SK-N-SH (cell line): ENCODE measurements at regions not wholly inside any gene's neighbourhood (a gene's known extent, or its start where the extent isn't known, plus 50 kb on each side); places are given as distances from the start of the nearest gene placed in this dataset.

Experiments
- CTCF ChIA-PET: fragments of 300-600, 350-600 bp; formaldehyde crosslinking; extraction: SDS; loops from one replicate; lab custom pipeline; 2021; lab: Yijun Ruan, JAX
- POLR2A ChIA-PET: fragments of 350-600 bp; sonication (Branson Sonifier 250); formaldehyde crosslinking; extraction: SDS; loops from one replicate; lab custom pipeline; 2020; ENCODE audit warnings: antibody characterized with exemption, inconsistent platforms; lab: Yijun Ruan, JAX
- DNase-seq: peaks from one replicate; pipeline ENCODE4 v3.0.0; 2012
- H2AFZ ChIP-seq: fragments of 200-600 bp; sonication (generic); 2 replicates; pipeline ENCODE4 v1.8.1; 2016; ENCODE audit warnings: antibody characterized with exemption, mild to moderate bottlenecking, low read depth
- H3F3A ChIP-seq: fragments of 200-600 bp; sonication (generic); replicated peaks from 2 replicates; pipeline ENCODE3; 2016; ENCODE audit warnings: antibody characterized with exemption, mild to moderate bottlenecking; ENCODE audit not compliant: insufficient read depth
- H3K27ac ChIP-seq, 2 experiments: fragments of 200-500 bp in 1 of 2; fragments of 200-600 bp in 1 of 2; sonication (Bioruptor generic) in 1 of 2; sonication (generic), shearing (Covaris generic) in 1 of 2; 2 replicates each; pipeline versions ENCODE4 v1.5.1 to v1.6.1; 2014 to 2016; ENCODE audit warnings: low read depth in 2 of 2, inconsistent platforms in 1 of 2, low read length in 1 of 2, mild to moderate bottlenecking in 1 of 2, mixed read lengths in 1 of 2
- H3K27me3 ChIP-seq: fragments of 200-600 bp; sonication (generic), shearing (Covaris generic); 2 replicates; pipeline ENCODE4 v1.6.1; 2016; ENCODE audit warnings: mixed run types; ENCODE audit not compliant: insufficient read depth
- H3K36me3 ChIP-seq, 2 experiments: fragments of 200-500 bp in 1 of 2; fragments of 200-600 bp in 1 of 2; sonication (Bioruptor generic) in 1 of 2; sonication (generic) in 1 of 2; replicated peaks in 1 of 2; 2 replicates each; pipeline versions ENCODE3 to v1.5.1; 2014 to 2016; ENCODE audit warnings: low read length in 1 of 2, mild to moderate bottlenecking in 1 of 2; ENCODE audit not compliant: insufficient read depth in 2 of 2, control insufficient read depth in 1 of 2
- H3K4me1 ChIP-seq, 2 experiments: fragments of 200-500 bp in 1 of 2; fragments of 200-600 bp in 1 of 2; sonication (Bioruptor generic) in 1 of 2; sonication (generic), shearing (Covaris generic) in 1 of 2; 2 replicates each; pipeline versions ENCODE4 v1.5.1 to v1.6.1; 2014 to 2016; ENCODE audit warnings: low read depth in 1 of 2, low read length in 1 of 2, mixed run types in 1 of 2; ENCODE audit not compliant: insufficient read depth in 2 of 2, control insufficient read depth in 1 of 2
- H3K4me2 ChIP-seq: fragments of 200-600 bp; sonication (generic), shearing (Covaris generic); 2 replicates; pipeline ENCODE4 v1.6.1; 2017; ENCODE audit warnings: mixed run types
- H3K4me3 ChIP-seq, 2 experiments: fragments of 200-500 bp in 1 of 2; fragments of 200-600 bp in 1 of 2; sonication (Bioruptor generic) in 1 of 2; sonication (generic), shearing (Covaris generic) in 1 of 2; 2 replicates each; pipeline versions ENCODE4 v1.5.1 to v1.8.1; 2014 to 2016; ENCODE audit warnings: low read depth in 2 of 2, inconsistent platforms in 1 of 2, low read length in 1 of 2, mild to moderate bottlenecking in 1 of 2, mixed read lengths in 1 of 2, moderate library complexity in 1 of 2
- H3K79me2 ChIP-seq: fragments of 200-600 bp; sonication (generic); 2 replicates; pipeline ENCODE4 v1.8.1; 2017; ENCODE audit warnings: mild to moderate bottlenecking; ENCODE audit not compliant: insufficient read depth
- H3K9ac ChIP-seq: fragments of 200-600 bp; sonication (generic); 2 replicates; pipeline ENCODE4 v1.6.1; 2017; ENCODE audit warnings: mixed run types
- H3K9me2 ChIP-seq: fragments of 200-600 bp; sonication (generic); 2 replicates; pipeline ENCODE4 v1.6.1; 2017; ENCODE audit warnings: mixed run types
- H3K9me3 ChIP-seq: fragments of 200-600 bp; sonication (generic); 2 replicates; pipeline ENCODE4 v1.6.1; 2017; ENCODE audit warnings: mixed run types, mild to moderate bottlenecking, moderate library complexity
- H4K20me1 ChIP-seq: fragments of 200-600 bp; sonication (generic); 2 replicates; pipeline ENCODE4 v1.6.1; 2017; ENCODE audit warnings: mild to moderate bottlenecking, mixed run types; ENCODE audit not compliant: insufficient read depth
- EP300 ChIP-seq, 2 experiments: IDR thresholded peaks; 2 replicates each; pipeline versions ENCODE4 v1.4.0 to v1.6.1; 2012; ENCODE audit warnings: borderline replicate concordance in 1 of 2, low read depth in 1 of 2, low read length in 1 of 2
- FOXM1 ChIP-seq: IDR thresholded peaks from 2 replicates; pipeline ENCODE4 v1.4.0; 2012; ENCODE audit warnings: low read depth, mild to moderate bottlenecking
- MXI1 ChIP-seq: IDR thresholded peaks from 2 replicates; pipeline ENCODE4 v1.6.1; 2012; ENCODE audit warnings: mild to moderate bottlenecking, low read depth, low read length, improper control_type of control experiment
- NFIC ChIP-seq: IDR thresholded peaks from 2 replicates; pipeline ENCODE4 v1.4.0; 2012; ENCODE audit warnings: borderline replicate concordance
- RXRA ChIP-seq: IDR thresholded peaks from 2 replicates; pipeline ENCODE4 v1.4.0; 2012; ENCODE audit warnings: low read depth, mild to moderate bottlenecking, borderline replicate concordance
- SIN3A ChIP-seq: IDR thresholded peaks from 2 replicates; pipeline ENCODE4 v1.6.1; 2012; ENCODE audit warnings: low read depth, mild to moderate bottlenecking, low read length, moderate library complexity, borderline replicate concordance
- SMC3 ChIP-seq: IDR thresholded peaks from 2 replicates; pipeline ENCODE4 v1.6.1; 2012; ENCODE audit warnings: low read depth, low read length, improper control_type of control experiment
- USF1 ChIP-seq: IDR thresholded peaks from 2 replicates; pipeline ENCODE4 v1.4.0; 2012; ENCODE audit warnings: low read depth, borderline replicate concordance
- WGBS: methylation state at CpG from one replicate; pipeline ENCODE4 v1.1.6; 2017; ENCODE audit warnings: low lambda C conversion rate; 5-methylcytosine and 5-hydroxymethylcytosine counted together
- TF ChIP-seq, protein P1 (sequence below): IDR thresholded peaks from 2 replicates; pipeline ENCODE4 v1.4.0; 2012; ENCODE audit warnings: low read depth
- TF ChIP-seq, protein P2 (sequence below): fragments of 150-350 bp; IDR thresholded peaks from 2 replicates; pipeline ENCODE4 v1.6.1; 2017; ENCODE audit warnings: antibody characterized with exemption, low read length, low read depth, borderline replicate concordance
- TF ChIP-seq, protein P3 (sequence below): fragments of 200-600 bp; sonication (generic); IDR thresholded peaks from 2 replicates; pipeline ENCODE4 v1.6.1; 2017; ENCODE audit warnings: antibody characterized with exemption, mild to moderate bottlenecking, moderate library complexity

DNA sequence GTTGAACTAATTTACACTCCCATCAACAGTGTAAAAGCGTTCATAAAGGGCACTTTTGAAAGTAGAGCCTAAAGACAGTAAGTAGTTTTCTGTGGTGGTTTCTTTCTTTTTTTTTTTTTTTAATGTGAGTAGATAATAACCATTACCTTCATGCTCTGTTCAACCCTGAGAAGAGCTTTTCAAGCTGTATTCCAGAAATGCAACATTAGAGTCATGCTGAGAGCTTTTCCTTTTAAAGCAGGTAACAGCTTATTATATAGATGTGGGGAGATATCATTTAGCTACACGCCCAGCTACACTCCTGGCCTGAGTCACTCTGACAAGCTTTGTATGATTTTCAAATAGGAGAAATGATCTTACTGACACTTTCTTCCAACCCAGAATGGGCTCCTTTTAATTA is 96.2 kb upstream of the ARHGEF26 start:
- H3F3A ChIP-seq = no peaks in the 10 kb centered on the region
- H3K27ac ChIP-seq = no peak overlapping the region
- no peak for DNase-seq
- H4K20me1 ChIP-seq = no peaks in the 10 kb centered on the region
- no peak for TF ChIP-seq NFIC
- no peak for TF ChIP-seq FOXM1
- TF ChIP-seq SIN3A = no peak
- TF ChIP-seq USF1 = no peak
- TF ChIP-seq SMC3 = no peak
- TF ChIP-seq, protein P1, sequence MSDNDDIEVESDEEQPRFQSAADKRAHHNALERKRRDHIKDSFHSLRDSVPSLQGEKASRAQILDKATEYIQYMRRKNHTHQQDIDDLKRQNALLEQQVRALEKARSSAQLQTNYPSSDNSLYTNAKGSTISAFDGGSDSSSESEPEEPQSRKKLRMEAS = no peak
- no peak for TF ChIP-seq EP300 (IDR thresholded peaks at IDR 0.05; ENCODE audit: borderline replicate concordance in 1 of 2, low read depth in 1 of 2, low read length in 1 of 2)
- TF ChIP-seq, protein P2, sequence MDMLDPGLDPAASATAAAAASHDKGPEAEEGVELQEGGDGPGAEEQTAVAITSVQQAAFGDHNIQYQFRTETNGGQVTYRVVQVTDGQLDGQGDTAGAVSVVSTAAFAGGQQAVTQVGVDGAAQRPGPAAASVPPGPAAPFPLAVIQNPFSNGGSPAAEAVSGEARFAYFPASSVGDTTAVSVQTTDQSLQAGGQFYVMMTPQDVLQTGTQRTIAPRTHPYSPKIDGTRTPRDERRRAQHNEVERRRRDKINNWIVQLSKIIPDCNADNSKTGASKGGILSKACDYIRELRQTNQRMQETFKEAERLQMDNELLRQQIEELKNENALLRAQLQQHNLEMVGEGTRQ = no peak
- no peaks in the 10 kb centered on the region for H3K79me2 ChIP-seq
- H2AFZ ChIP-seq = no peak overlapping the region
- H3K9me2 ChIP-seq = no peaks in the 10 kb centered on the region
- no peak overlapping the region for H3K4me3 ChIP-seq
- H3K9ac ChIP-seq = no peak overlapping the region
- ChIA-PET CTCF (interaction anchor here (1.0 kb wide), 1 partner anchor 62 kb away, joined by 3 read pairs; no protein-coding TSS in a partner anchor), POLR2A (no interaction called here)
- H3K36me3 ChIP-seq = no peaks in the 10 kb centered on the region
- H3K4me1 ChIP-seq = no peaks in the 10 kb centered on the region
- 28% methylated on average over 2 of the region's 2 CpGs for WGBS
- H3K9me3 ChIP-seq = no peaks in the 10 kb centered on the region
- H3K27me3 ChIP-seq = no peaks in the 10 kb centered on the region
- no peak overlapping the region for H3K4me2 ChIP-seq

DNA sequence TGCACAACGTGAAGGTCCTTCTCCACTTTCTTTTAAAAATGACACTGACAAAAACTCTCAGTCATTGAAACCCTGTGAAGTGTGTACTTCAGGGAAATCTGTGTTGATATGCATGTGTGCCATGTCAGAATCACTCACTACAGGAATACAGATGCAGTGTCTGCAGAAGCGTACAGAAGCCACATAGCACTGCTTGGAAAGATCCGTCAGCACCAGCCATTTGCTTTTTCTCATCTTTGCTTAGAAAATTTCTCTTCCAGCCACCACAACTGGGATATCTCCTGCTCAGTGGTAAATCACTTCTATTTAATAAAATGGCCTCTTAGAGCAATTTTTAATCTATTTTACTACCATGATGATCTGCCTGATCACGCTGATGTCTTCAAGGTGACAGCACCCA is 91.3 kb upstream of the ARHGEF26 start:
- no peaks in the 10 kb centered on the region for H3F3A ChIP-seq
- H3K9me2 ChIP-seq = no peaks in the 10 kb centered on the region
- no peak overlapping the region for H3K4me2 ChIP-seq
- H3K9me3 ChIP-seq = no peaks in the 10 kb centered on the region
- CTCF ChIA-PET = no interaction called here
- H3K27ac ChIP-seq = no peak overlapping the region
- H3K4me1 ChIP-seq = no peaks in the 10 kb centered on the region; a peak in 1 of 4 replicates
- H3K4me3 ChIP-seq = no peak overlapping the region
- TF ChIP-seq RXRA = no peak
- TF ChIP-seq, protein P3, sequence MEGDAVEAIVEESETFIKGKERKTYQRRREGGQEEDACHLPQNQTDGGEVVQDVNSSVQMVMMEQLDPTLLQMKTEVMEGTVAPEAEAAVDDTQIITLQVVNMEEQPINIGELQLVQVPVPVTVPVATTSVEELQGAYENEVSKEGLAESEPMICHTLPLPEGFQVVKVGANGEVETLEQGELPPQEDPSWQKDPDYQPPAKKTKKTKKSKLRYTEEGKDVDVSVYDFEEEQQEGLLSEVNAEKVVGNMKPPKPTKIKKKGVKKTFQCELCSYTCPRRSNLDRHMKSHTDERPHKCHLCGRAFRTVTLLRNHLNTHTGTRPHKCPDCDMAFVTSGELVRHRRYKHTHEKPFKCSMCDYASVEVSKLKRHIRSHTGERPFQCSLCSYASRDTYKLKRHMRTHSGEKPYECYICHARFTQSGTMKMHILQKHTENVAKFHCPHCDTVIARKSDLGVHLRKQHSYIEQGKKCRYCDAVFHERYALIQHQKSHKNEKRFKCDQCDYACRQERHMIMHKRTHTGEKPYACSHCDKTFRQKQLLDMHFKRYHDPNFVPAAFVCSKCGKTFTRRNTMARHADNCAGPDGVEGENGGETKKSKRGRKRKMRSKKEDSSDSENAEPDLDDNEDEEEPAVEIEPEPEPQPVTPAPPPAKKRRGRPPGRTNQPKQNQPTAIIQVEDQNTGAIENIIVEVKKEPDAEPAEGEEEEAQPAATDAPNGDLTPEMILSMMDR = no peak
- no peak for TF ChIP-seq NFIC
- no peak for TF ChIP-seq MXI1
- TF ChIP-seq, all 33 proteins: peak for 0
- Histone ChIP-seq H3K27me3 (no peaks in the 10 kb centered on the region), H3K9ac (no peak overlapping the region), H3K79me2 (no peaks in the 10 kb centered on the region), H4K20me1 (no peaks in the 10 kb centered on the region), H3K36me3 (no peaks in the 10 kb centered on the region), H2AFZ (no peak overlapping the region)
- POLR2A ChIA-PET = no interaction called here
- WGBS = 10% methylated on average over 4 of the region's 4 CpGs
- DNase-seq = no peak
